Activated naive CD4-positive, alpha-beta T cell treated with anti-CD3 and anti-CD28 coated beads, Interleukin-2, amount 50 U/mL, for 72 hours (primary cell): ENCODE measurements at regions not wholly inside any gene's neighbourhood (a gene's known extent, or its start where the extent isn't known, plus 50 kb on each side); places are given as distances from the start of the nearest gene placed in this dataset.

Experiments used
- ATAC-seq, 2 donors: fragments of 150-1000 bp; cut with Tn5 transposase; 2 replicates each; pipeline ENCODE4 v1.10.0; 2021; ENCODE audit warnings: mild to moderate bottlenecking in 2 of 2, moderate library complexity in 2 of 2
- DNase-seq, 2 donors: peaks; one replicate each; pipeline ENCODE4 v3.0.0; 2021 to 2022; ENCODE audit warnings: low spot score in 2 of 2
- H3K27ac Mint-ChIP-seq, 2 donors: one replicate each; pipeline ENCODE4 v1.8.0; 2022; ENCODE audit warnings: mild to moderate bottlenecking in 2 of 2, mixed read lengths in 2 of 2
- H3K36me3 Mint-ChIP-seq, 2 donors: one replicate each; pipeline ENCODE4 v1.8.0; 2022; ENCODE audit warnings: mixed read lengths in 2 of 2
- H3K9me3 Mint-ChIP-seq, 2 donors: one replicate each; pipeline ENCODE4 v1.8.0; 2022; ENCODE audit warnings: mixed read lengths in 2 of 2

DNA sequence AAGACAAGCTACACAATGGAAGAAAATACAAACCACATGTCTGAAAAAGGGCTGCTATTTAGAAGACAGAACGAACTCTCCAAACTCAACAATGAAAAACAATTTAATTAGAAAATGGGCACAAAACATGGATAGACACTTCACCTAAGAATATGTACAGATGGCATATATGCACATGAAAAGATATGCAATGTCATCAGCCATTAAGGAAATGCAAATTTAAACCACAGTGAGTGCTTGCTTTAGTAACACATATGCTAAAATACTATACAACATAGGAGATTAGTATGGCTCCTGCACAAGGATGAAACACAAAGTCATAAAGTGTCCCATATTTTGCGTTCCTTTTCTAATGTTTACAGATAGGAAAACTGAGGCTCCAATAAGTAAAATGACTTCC lies 60.4 kb upstream of the FAM83B start:
- Mint-ChIP-seq H3K9me3 (peaks cover 5 to 7% of the 10 kb centered on the region in 2 donors), H3K36me3 (no peaks in the 10 kb centered on the region), H3K27ac (no peak overlapping the region)
- DNase-seq, result no peak
- ATAC-seq, result no peak

DNA sequence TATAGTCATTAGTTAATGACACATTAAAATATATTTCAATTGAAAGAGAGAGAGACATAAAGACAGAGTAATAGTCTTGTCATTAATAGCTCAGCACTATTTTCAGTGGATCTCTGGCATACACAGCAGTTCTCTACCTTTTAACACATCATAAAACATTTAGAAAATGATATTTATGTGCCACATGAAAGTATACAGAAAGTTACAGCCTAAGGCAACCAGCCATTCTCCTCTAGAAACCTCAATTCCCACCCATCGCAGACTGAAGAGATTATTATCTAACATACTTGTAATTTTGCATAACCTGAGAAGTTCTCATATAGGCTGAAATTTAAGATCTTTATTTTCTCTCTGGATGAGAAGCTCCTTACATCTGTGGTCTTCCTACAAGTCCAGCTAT lies 58.7 kb upstream of the FAM83B start:
- H3K9me3 Mint-ChIP-seq, result peaks cover 0 to 7% of the 10 kb centered on the region in 2 donors
- no peaks in the 10 kb centered on the region for H3K36me3 Mint-ChIP-seq
- H3K27ac Mint-ChIP-seq, result no peak overlapping the region
- ATAC-seq, result no peak
- no peak for DNase-seq
